RWPE2 (cell line): ENCODE measurements at regions not wholly inside any gene's neighbourhood (a gene's known extent, or its start where the extent isn't known, plus 50 kb on each side); places are given as distances from the start of the nearest gene placed in this dataset.

Experiments
- ATAC-seq: fragments of 200-7000 bp; cut with Tn5 transposase; 3 replicates; pipeline ENCODE4 v1.9.1; 2021; ENCODE audit warnings: low read depth
- DNase-seq: peaks from one replicate; pipeline ENCODE4 v3.0.0-alpha.2; 2020; ENCODE audit warnings: low spot score
- H3K27ac ChIP-seq: fragments of 450-650 bp; 2 replicates; pipeline ENCODE4 v1.5.1; 2017; ENCODE audit warnings: mild to moderate bottlenecking; ENCODE audit not compliant: poor library complexity, severe bottlenecking
- H3K27me3 ChIP-seq: fragments of 250-450 bp; sonication (Bioruptor Pico); 2 replicates; pipeline ENCODE4 v1.5.1; 2021; ENCODE audit warnings: mild to moderate bottlenecking, moderate library complexity; ENCODE audit not compliant: insufficient read depth, poor library complexity, severe bottlenecking
- H3K36me3 ChIP-seq: fragments of 250-450 bp; sonication (Bioruptor Pico); 2 replicates; pipeline ENCODE4 v1.5.1; 2020; ENCODE audit warnings: low read depth, mild to moderate bottlenecking, moderate library complexity
- H3K4me1 ChIP-seq: fragments of 250-450 bp; sonication (Bioruptor Pico); 2 replicates; pipeline ENCODE4 v1.5.1; 2021; ENCODE audit warnings: mild to moderate bottlenecking, moderate library complexity; ENCODE audit not compliant: insufficient read depth, poor library complexity, severe bottlenecking
- H3K4me3 ChIP-seq: fragments of 250-450 bp; sonication (Bioruptor Pico); 2 replicates; pipeline ENCODE4 v1.5.1; 2021; ENCODE audit warnings: mild to moderate bottlenecking, moderate library complexity; ENCODE audit not compliant: severe bottlenecking
- H3K9me3 ChIP-seq: fragments of 250-450 bp; sonication (Bioruptor Pico); 2 replicates; pipeline ENCODE4 v1.5.1; 2021; ENCODE audit warnings: mild to moderate bottlenecking, moderate library complexity; ENCODE audit not compliant: severe bottlenecking
- CTCF ChIP-seq: fragments of 450-650 bp; IDR thresholded peaks from one replicate; pipeline ENCODE4 v1.5.1; 2017; ENCODE audit warnings: mild to moderate bottlenecking, moderate library complexity; ENCODE audit not compliant: poor library complexity, severe bottlenecking

GRCh38 chr6:63426844-63427243 is 107.1 kb upstream of the LGSN start:
- H3K36me3 ChIP-seq = no peaks in the 10 kb centered on the region
- H3K4me1 ChIP-seq = no peaks in the 10 kb centered on the region
- no peaks in the 10 kb centered on the region for H3K9me3 ChIP-seq
- H3K4me3 ChIP-seq = no peak overlapping the region
- no peak for TF ChIP-seq CTCF
- no peak overlapping the region for H3K27ac ChIP-seq
- DNase-seq (no peak), ATAC-seq (no peak)
- no peaks in the 10 kb centered on the region for H3K27me3 ChIP-seq

GRCh38 chr6:63427951-63428350 is 108.2 kb upstream of the LGSN start:
- H3K36me3 ChIP-seq = no peaks in the 10 kb centered on the region
- H3K4me3 ChIP-seq = no peak overlapping the region
- H3K27ac ChIP-seq = no peak overlapping the region
- ATAC-seq = no peak
- H3K27me3 ChIP-seq = no peaks in the 10 kb centered on the region
- H3K9me3 ChIP-seq = no peaks in the 10 kb centered on the region
- no peak for DNase-seq
- no peaks in the 10 kb centered on the region for H3K4me1 ChIP-seq
- no peak for TF ChIP-seq CTCF

GRCh38 chr6:63430985-63431519 is 111.3 kb upstream of the LGSN start:
- ATAC-seq (no peak), DNase-seq (no peak)
- Histone ChIP-seq H3K4me3 (no peak overlapping the region), H3K9me3 (no peaks in the 10 kb centered on the region), H3K4me1 (no peaks in the 10 kb centered on the region), H3K27me3 (no peaks in the 10 kb centered on the region), H3K36me3 (no peaks in the 10 kb centered on the region), H3K27ac (no peak overlapping the region)
- no peak for TF ChIP-seq CTCF

GRCh38 chr6:63434943-63435342 is 115.2 kb upstream of the LGSN start:
- no peaks in the 10 kb centered on the region for H3K9me3 ChIP-seq
- H3K27ac ChIP-seq = no peak overlapping the region
- DNase-seq (no peak), ATAC-seq (no peak)
- H3K4me3 ChIP-seq = no peak overlapping the region
- H3K36me3 ChIP-seq = no peaks in the 10 kb centered on the region
- H3K4me1 ChIP-seq = no peaks in the 10 kb centered on the region
- TF ChIP-seq CTCF = no peak
- H3K27me3 ChIP-seq = no peaks in the 10 kb centered on the region

GRCh38 chr6:63436356-63436755 is 116.6 kb upstream of the LGSN start:
- ATAC-seq (no peak), DNase-seq (no peak)
- TF ChIP-seq CTCF = no peak
- no peaks in the 10 kb centered on the region for H3K4me1 ChIP-seq
- H3K27me3 ChIP-seq = no peaks in the 10 kb centered on the region
- H3K9me3 ChIP-seq = no peaks in the 10 kb centered on the region
- H3K36me3 ChIP-seq = no peaks in the 10 kb centered on the region
- H3K27ac ChIP-seq = no peak overlapping the region
- H3K4me3 ChIP-seq = no peak overlapping the region
